ENCODE measurements at regions not wholly inside any gene's neighbourhood (a gene's known extent, or its start where the extent isn't known, plus 50 kb on each side); places are given as distances from the start of the nearest gene placed in this dataset.

GRCh38 chr14:32022525-32022924 is 54.6 kb upstream of the ARHGAP5 start:
- no peak overlapping the region for H2BK120ac ChIP-seq (ENCODE audit: low read depth, low read length)
- H3K23ac ChIP-seq (ENCODE audit: low read length) = no peak overlapping the region
- no peak overlapping the region for H2BK5ac ChIP-seq (ENCODE audit: low read length)
- H4K5ac ChIP-seq (ENCODE audit: low read length) = no peak overlapping the region
- no peaks in the 10 kb centered on the region for H3K27me3 ChIP-seq (ENCODE audit: insufficient read depth, low read length, poor library complexity)
- no peaks in the 10 kb centered on the region for H3K36me3 ChIP-seq (ENCODE audit: control insufficient read depth, insufficient read depth, low read length)
- no peaks in the 10 kb centered on the region for H3K79me2 ChIP-seq (ENCODE audit: control insufficient read depth, insufficient read depth, low read length)
- no peak overlapping the region for H4K8ac ChIP-seq (ENCODE audit: low read depth, low read length)
- H3K4me3 ChIP-seq (ENCODE audit: low read length) = no peak overlapping the region
- H3K79me1 ChIP-seq (ENCODE audit: low read length) = no peaks in the 10 kb centered on the region
- no peak overlapping the region for H3K56ac ChIP-seq (ENCODE audit: low read length)
- no peaks in the 10 kb centered on the region for H3K4me1 ChIP-seq (ENCODE audit: control insufficient read depth, low read depth, low read length)
- no peak overlapping the region for H3K4me2 ChIP-seq (ENCODE audit: low read length)
- no peak overlapping the region for H3K9ac ChIP-seq (ENCODE audit: low read length)
- no peak overlapping the region for H3K18ac ChIP-seq (ENCODE audit: low read length)
- no peak overlapping the region for H2BK15ac ChIP-seq (replicated peaks; ENCODE audit: low read depth)
- no peak for DNase-seq
- WGBS (ENCODE audit: extremely low coverage, insufficient coverage, low lambda C conversion rate) = no CpG with 5 or more reads among the region's 4 CpGs
- no peak overlapping the region for H2AK5ac ChIP-seq (ENCODE audit: low read length)
- no peak overlapping the region for H3K27ac ChIP-seq (ENCODE audit: low read depth, low read length)
- H3K4ac ChIP-seq (ENCODE audit: low read depth, low read length) = no peak overlapping the region

- no peak overlapping the region for H2BK15ac ChIP-seq (replicated peaks; ENCODE audit: low read depth)
- no peak overlapping the region for H3K18ac ChIP-seq (ENCODE audit: low read length)
- no peaks in the 10 kb centered on the region for H3K36me3 ChIP-seq (ENCODE audit: control insufficient read depth, insufficient read depth, low read length)
- H2AK5ac ChIP-seq (ENCODE audit: low read length) = no peak overlapping the region
- no peak overlapping the region for H3K23ac ChIP-seq (ENCODE audit: low read length)
- no peaks in the 10 kb centered on the region for H3K79me1 ChIP-seq (ENCODE audit: low read length)
- no peak overlapping the region for H3K27ac ChIP-seq (ENCODE audit: low read depth, low read length)
- no peak overlapping the region for H3K4me2 ChIP-seq (ENCODE audit: low read length)
- no peaks in the 10 kb centered on the region for H3K79me2 ChIP-seq (ENCODE audit: control insufficient read depth, insufficient read depth, low read length)
- H3K56ac ChIP-seq (ENCODE audit: low read length) = no peak overlapping the region
- DNase-seq = no peak
- H3K27me3 ChIP-seq (ENCODE audit: insufficient read depth, low read length, poor library complexity) = no peaks in the 10 kb centered on the region
- H2BK120ac ChIP-seq (ENCODE audit: low read depth, low read length) = no peak overlapping the region
- no peak overlapping the region for H4K5ac ChIP-seq (ENCODE audit: low read length)
- no CpG with 5 or more reads among the region's 3 CpGs for WGBS (ENCODE audit: extremely low coverage, insufficient coverage, low lambda C conversion rate)
- no peak overlapping the region for H3K4me3 ChIP-seq (ENCODE audit: low read length)
- no peak overlapping the region for H2BK5ac ChIP-seq (ENCODE audit: low read length)
- no peak overlapping the region for H3K4ac ChIP-seq (ENCODE audit: low read depth, low read length)
- H3K9ac ChIP-seq (ENCODE audit: low read length) = no peak overlapping the region
- no peaks in the 10 kb centered on the region for H3K4me1 ChIP-seq (ENCODE audit: control insufficient read depth, low read depth, low read length)
- H4K8ac ChIP-seq (ENCODE audit: low read depth, low read length) = no peak overlapping the region
These were observed 54.1 kb upstream of the ARHGAP5 start for GRCh38 chr14:32022938-32023466.

DNA sequence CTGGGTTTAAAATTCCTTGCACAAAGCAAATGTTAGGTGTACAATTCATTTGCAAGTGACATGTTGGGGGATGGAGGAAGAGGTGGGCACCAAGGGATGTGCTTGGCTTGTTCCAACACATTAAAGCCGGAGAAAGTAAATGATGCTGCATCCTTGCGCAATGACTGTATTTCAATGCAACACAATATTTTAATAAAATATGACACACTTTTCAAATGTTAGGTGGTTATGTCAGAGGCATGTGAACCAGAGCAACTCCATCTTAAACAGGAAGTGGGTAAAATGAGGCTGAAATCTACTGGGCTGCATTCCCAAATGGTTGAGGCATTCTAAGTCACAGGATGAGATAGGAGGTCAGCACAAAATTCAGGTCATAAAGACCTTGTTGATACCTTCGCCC is 53.6 kb upstream of the ARHGAP5 start:
- H2BK120ac ChIP-seq (ENCODE audit: low read depth, low read length) = no peak overlapping the region
- no peak overlapping the region for H3K18ac ChIP-seq (ENCODE audit: low read length)
- H3K23ac ChIP-seq (ENCODE audit: low read length) = no peak overlapping the region
- H4K5ac ChIP-seq (ENCODE audit: low read length) = no peak overlapping the region
- H3K27ac ChIP-seq (ENCODE audit: low read depth, low read length) = no peak overlapping the region
- H3K27me3 ChIP-seq (ENCODE audit: insufficient read depth, low read length, poor library complexity) = no peaks in the 10 kb centered on the region
- no peak overlapping the region for H2BK15ac ChIP-seq (replicated peaks; ENCODE audit: low read depth)
- DNase-seq = no peak
- H2BK5ac ChIP-seq (ENCODE audit: low read length) = no peak overlapping the region
- H4K8ac ChIP-seq (ENCODE audit: low read depth, low read length) = no peak overlapping the region
- no CpG with 5 or more reads among the region's 3 CpGs for WGBS (ENCODE audit: extremely low coverage, insufficient coverage, low lambda C conversion rate)
- H3K4ac ChIP-seq (ENCODE audit: low read depth, low read length) = no peak overlapping the region
- H2AK5ac ChIP-seq (ENCODE audit: low read length) = no peak overlapping the region
- no peak overlapping the region for H3K4me3 ChIP-seq (ENCODE audit: low read length)
- H3K79me2 ChIP-seq (ENCODE audit: control insufficient read depth, insufficient read depth, low read length) = no peaks in the 10 kb centered on the region
- no peaks in the 10 kb centered on the region for H3K79me1 ChIP-seq (ENCODE audit: low read length)
- H3K4me1 ChIP-seq (ENCODE audit: control insufficient read depth, low read depth, low read length) = no peaks in the 10 kb centered on the region
- no peak overlapping the region for H3K56ac ChIP-seq (ENCODE audit: low read length)
- no peaks in the 10 kb centered on the region for H3K36me3 ChIP-seq (ENCODE audit: control insufficient read depth, insufficient read depth, low read length)
- H3K4me2 ChIP-seq (ENCODE audit: low read length) = no peak overlapping the region
- H3K9ac ChIP-seq (ENCODE audit: low read length) = no peak overlapping the region

DNA sequence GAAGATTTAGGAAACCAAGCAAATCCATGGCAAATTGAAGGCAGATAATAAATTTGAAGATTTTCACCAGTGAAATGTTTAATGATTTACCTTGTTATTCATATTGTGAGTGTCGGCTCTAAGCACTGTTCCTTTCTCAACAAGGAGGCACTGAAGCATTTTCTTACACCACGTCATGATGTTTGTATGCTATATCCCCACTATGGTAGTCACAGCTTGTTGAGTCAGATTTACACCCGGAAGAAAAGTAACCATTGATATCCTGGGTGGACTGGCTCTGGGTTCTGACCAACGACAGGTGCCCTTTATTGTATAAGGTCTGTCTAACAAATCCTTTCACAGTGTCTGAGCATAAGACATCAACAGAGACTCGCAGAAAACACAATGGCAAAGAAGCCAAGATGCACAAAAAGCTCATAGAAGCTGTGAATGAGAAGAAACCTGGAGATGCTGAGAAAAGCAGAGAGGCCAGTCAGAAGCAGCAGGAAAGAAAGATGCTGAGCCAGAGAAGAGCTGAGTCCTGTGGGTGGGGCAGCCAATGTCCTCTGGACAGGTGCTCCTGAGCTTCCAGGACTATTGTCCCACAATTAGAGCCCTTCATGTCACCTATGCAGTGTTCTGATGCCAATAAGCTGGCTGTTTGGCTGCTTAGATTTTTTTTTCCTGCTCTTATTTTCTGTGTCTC is 49.7 kb upstream of the ARHGAP5 start:
- no peak overlapping the region for H3K9ac ChIP-seq (ENCODE audit: low read length)
- no peak overlapping the region for H3K23ac ChIP-seq (ENCODE audit: low read length)
- H4K5ac ChIP-seq (ENCODE audit: low read length) = no peak overlapping the region
- DNase-seq = no peak
- H2BK15ac ChIP-seq (replicated peaks; ENCODE audit: low read depth) = no peak overlapping the region
- no CpG with 5 or more reads among the region's 5 CpGs for whole genome bisulfite sequencing (ENCODE audit: extremely low coverage, insufficient coverage, low lambda C conversion rate)
- no peak overlapping the region for H3K4me3 ChIP-seq (ENCODE audit: low read length)
- H2BK5ac ChIP-seq (ENCODE audit: low read length) = no peak overlapping the region
- H3K79me2 ChIP-seq (ENCODE audit: control insufficient read depth, insufficient read depth, low read length) = no peaks in the 10 kb centered on the region
- no peak overlapping the region for H3K4me2 ChIP-seq (ENCODE audit: low read length)
- no peaks in the 10 kb centered on the region for H3K27me3 ChIP-seq (ENCODE audit: insufficient read depth, low read length, poor library complexity)
- no peak overlapping the region for H3K56ac ChIP-seq (ENCODE audit: low read length)
- H3K4me1 ChIP-seq (ENCODE audit: control insufficient read depth, low read depth, low read length) = no peaks in the 10 kb centered on the region
- H2AK5ac ChIP-seq (ENCODE audit: low read length) = no peak overlapping the region
- no peak overlapping the region for H2BK120ac ChIP-seq (ENCODE audit: low read depth, low read length)
- no peaks in the 10 kb centered on the region for H3K36me3 ChIP-seq (ENCODE audit: control insufficient read depth, insufficient read depth, low read length)
- H3K4ac ChIP-seq (ENCODE audit: low read depth, low read length) = no peak overlapping the region
- H3K27ac ChIP-seq (ENCODE audit: low read depth, low read length) = no peak overlapping the region
- H3K18ac ChIP-seq (ENCODE audit: low read length) = no peak overlapping the region
- no peaks in the 10 kb centered on the region for H3K79me1 ChIP-seq (ENCODE audit: low read length)
- no peak overlapping the region for H4K8ac ChIP-seq (ENCODE audit: low read depth, low read length)
